Esophagus squamous epithelium (tissue), 5 donors: ENCODE measurements at regions not wholly inside any gene's neighbourhood (a gene's known extent, or its start where the extent isn't known, plus 50 kb on each side); places are given as distances from the start of the nearest gene placed in this dataset.

Experiments
- DNase-seq: peaks from one replicate; lab custom pipeline; 2025; lab: John Stamatoyannopoulos, UW
- H3K27ac ChIP-seq, 4 donors: fragments of 200-600 bp; sonication (generic); one replicate each; pipeline ENCODE4 v1.5.1; 2016 to 2019; ENCODE audit warnings: mild to moderate bottlenecking in 1 of 4
- H3K27me3 ChIP-seq, 4 donors: fragments of 200-600 bp; sonication (generic); 1 replicate in 3 of 4; 2 replicates in 1 of 4; pipeline versions ENCODE4 v1.5.1 to v1.6.0; 2017 to 2021; ENCODE audit warnings: antibody characterized with exemption in 1 of 4
- H3K36me3 ChIP-seq, 3 donors: fragments of 200-600 bp; sonication (generic); one replicate each; pipeline ENCODE4 v1.5.1; 2016 to 2019
- H3K4me1 ChIP-seq, 3 donors: fragments of 200-600 bp; sonication (generic); one replicate each; pipeline ENCODE4 v1.5.1; 2017 to 2019
- H3K4me3 ChIP-seq, 4 donors: fragments of 200-600 bp; sonication (generic); 1 replicate in 3 of 4; 2 replicates in 1 of 4; pipeline ENCODE4 v1.5.1; 2016 to 2019; ENCODE audit warnings: mild to moderate bottlenecking in 2 of 4, moderate library complexity in 1 of 4
- H3K9me3 ChIP-seq, 3 donors: fragments of 200-600 bp; sonication (generic); one replicate each; pipeline ENCODE4 v1.5.1; 2016 to 2019
- POLR2A ChIP-seq, 4 donors: fragments of 450-650 bp; IDR thresholded peaks; one replicate each; pipeline ENCODE4 v1.6.1; 2017; ENCODE audit warnings: antibody characterized with exemption in 4 of 4, mild to moderate bottlenecking in 4 of 4, moderate library complexity in 3 of 4
- WGBS, 2 donors: methylation state at CpG; one replicate each; pipeline ENCODE4 v1.1.5; 2018; 5-methylcytosine and 5-hydroxymethylcytosine counted together
- intact Hi-C: fragments of 100-400 bp; cut with DNase I; formaldehyde crosslinking; loops from one replicate; pipeline ENCODE4 v1.15.0; 2022
- TF ChIP-seq, protein P1 (sequence below), 6 experiments: fragments of 450-650 bp in 4 of 6; fragments of 200-600 bp in 2 of 6; sonication (generic) in 2 of 6; IDR thresholded peaks; one replicate each; pipeline ENCODE4 v1.5.1; 2016 to 2019; ENCODE audit warnings: antibody characterized with exemption in 6 of 6, mild to moderate bottlenecking in 4 of 6, moderate library complexity in 4 of 6
- donor health status: DM: yes; HTN: yes; CAD: no.

- no peak for DNase-seq
- TF ChIP-seq, protein P1, sequence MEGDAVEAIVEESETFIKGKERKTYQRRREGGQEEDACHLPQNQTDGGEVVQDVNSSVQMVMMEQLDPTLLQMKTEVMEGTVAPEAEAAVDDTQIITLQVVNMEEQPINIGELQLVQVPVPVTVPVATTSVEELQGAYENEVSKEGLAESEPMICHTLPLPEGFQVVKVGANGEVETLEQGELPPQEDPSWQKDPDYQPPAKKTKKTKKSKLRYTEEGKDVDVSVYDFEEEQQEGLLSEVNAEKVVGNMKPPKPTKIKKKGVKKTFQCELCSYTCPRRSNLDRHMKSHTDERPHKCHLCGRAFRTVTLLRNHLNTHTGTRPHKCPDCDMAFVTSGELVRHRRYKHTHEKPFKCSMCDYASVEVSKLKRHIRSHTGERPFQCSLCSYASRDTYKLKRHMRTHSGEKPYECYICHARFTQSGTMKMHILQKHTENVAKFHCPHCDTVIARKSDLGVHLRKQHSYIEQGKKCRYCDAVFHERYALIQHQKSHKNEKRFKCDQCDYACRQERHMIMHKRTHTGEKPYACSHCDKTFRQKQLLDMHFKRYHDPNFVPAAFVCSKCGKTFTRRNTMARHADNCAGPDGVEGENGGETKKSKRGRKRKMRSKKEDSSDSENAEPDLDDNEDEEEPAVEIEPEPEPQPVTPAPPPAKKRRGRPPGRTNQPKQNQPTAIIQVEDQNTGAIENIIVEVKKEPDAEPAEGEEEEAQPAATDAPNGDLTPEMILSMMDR (IDR thresholded peaks at IDR 0.05) = no peak
- no peak for TF ChIP-seq POLR2A (IDR thresholded peaks at IDR 0.05)
- Histone ChIP-seq H3K9me3 (peaks cover 0 to 4% (median 0%) of the 10 kb centered on the region in 3 donors), H3K27ac (no peak overlapping the region), H3K4me3 (no peak overlapping the region), H3K4me1 (no peaks in the 10 kb centered on the region), H3K36me3 (no peaks in the 10 kb centered on the region), H3K27me3 (no peaks in the 10 kb centered on the region)
- 70 to 83% methylated on average over 4 of the region's 4 CpGs for WGBS, 2 donors
- intact Hi-C loops = no loop called here
These were observed 126.8 kb upstream of the PFN2 start for GRCh38 chr3:150097588-150097890.

DNA sequence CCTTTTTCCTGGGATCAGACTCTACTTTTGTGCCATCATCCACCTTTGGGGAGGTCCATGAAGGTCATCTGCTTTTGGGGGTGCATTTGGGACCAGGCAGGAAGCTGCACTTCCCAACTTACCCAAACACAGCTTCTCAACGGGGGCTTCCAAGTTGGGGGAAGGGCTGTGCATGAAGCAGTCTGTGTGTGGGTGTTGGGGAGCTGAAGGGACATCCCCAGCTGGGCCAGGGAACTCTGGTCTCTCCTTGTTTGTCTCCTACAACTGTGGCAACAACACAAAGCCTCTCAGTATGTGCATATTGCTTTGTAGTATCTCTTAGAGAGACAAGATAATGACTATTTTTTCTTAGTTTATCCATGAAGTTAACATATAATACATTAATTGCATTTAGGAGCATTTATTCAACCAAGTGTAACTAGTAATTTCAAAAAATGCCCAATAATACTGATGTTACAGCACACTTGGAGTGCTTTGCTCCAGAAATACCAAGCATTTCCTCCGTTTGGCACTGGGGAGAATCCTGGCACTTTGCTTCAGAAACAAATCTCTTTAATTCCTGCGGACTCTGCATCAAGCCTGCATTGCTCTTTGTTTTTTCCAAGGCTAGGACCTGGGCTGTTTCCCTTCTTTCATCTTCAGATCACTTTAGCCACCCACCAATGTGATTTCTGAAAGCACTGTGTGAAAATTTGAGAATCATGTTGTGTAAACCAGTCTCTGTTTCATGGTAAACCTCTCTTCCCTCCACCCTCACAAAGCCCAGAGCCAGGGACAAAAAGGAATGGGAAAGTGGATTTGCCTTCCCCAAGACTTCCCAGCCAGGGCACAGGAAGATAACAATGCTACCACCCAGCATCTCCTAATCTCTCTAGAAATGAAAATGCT is 126.2 kb upstream of the PFN2 start:
- WGBS, 2 donors = 38 to 41% methylated on average over 3 of the region's 3 CpGs
- Histone ChIP-seq H3K27ac (no peak overlapping the region), H3K36me3 (no peaks in the 10 kb centered on the region), H3K27me3 (no peaks in the 10 kb centered on the region), H3K4me1 (no peaks in the 10 kb centered on the region), H3K4me3 (no peak overlapping the region), H3K9me3 (peaks cover 0 to 4% (median 0%) of the 10 kb centered on the region in 3 donors)
- no peak for DNase-seq
- intact Hi-C loops = no loop called here
- TF ChIP-seq, protein P1 (IDR thresholded peaks at IDR 0.05) = no peak
- no peak for TF ChIP-seq POLR2A (IDR thresholded peaks at IDR 0.05)

GRCh38 chr3:150094150-150094933 is 123.6 kb upstream of the PFN2 start:
- no peaks in the 10 kb centered on the region for H3K9me3 ChIP-seq
- no peak overlapping the region for H3K4me3 ChIP-seq
- H3K36me3 ChIP-seq = no peaks in the 10 kb centered on the region
- intact Hi-C loops = no loop called here
- H3K27ac ChIP-seq = no peak overlapping the region
- no peaks in the 10 kb centered on the region for H3K27me3 ChIP-seq
- 63 to 66% methylated on average over 4 to 6 of the region's 7 CpGs for WGBS, 2 donors
- no peak for TF ChIP-seq POLR2A (IDR thresholded peaks at IDR 0.05)
- TF ChIP-seq, protein P1 (IDR thresholded peaks at IDR 0.05) = no peak
- no peaks in the 10 kb centered on the region for H3K4me1 ChIP-seq
- DNase-seq = no peak

- Histone ChIP-seq H3K4me1 (no peaks in the 10 kb centered on the region), H3K36me3 (no peaks in the 10 kb centered on the region), H3K4me3 (no peak overlapping the region), H3K27me3 (no peaks in the 10 kb centered on the region), H3K27ac (no peak overlapping the region), H3K9me3 (no peaks in the 10 kb centered on the region)
- intact Hi-C loops = no loop called here
- 66 to 74% methylated on average over 4 of the region's 4 CpGs for WGBS, 2 donors
- TF ChIP-seq POLR2A (IDR thresholded peaks at IDR 0.05) = no peak
- TF ChIP-seq, protein P1 (IDR thresholded peaks at IDR 0.05) = no peak
- DNase-seq = no peak
These were observed 120.9 kb upstream of the PFN2 start for GRCh38 chr3:150091626-150092025.

DNA sequence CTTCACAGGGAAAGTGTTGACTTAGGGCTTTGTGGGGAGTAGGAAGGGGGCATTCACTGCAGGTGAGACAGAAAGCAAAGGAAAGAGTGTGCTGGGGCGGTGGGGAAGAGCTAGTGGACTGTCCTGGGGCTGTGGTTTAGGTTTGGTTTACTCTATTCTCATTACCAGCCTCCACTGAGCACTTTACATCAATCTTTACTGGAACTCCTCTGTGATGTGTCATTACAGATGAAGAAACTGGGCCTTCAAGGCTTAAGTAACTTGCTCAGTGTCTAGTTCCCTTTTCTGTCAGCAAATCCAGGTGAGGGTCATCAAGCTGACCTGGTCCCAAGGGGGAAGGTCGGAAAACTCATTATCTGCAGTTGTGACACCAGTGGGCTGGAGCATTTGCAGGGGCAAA is 120.2 kb upstream of the PFN2 start:
- Histone ChIP-seq H3K27me3 (no peaks in the 10 kb centered on the region), H3K4me1 (no peaks in the 10 kb centered on the region), H3K36me3 (no peaks in the 10 kb centered on the region), H3K4me3 (no peak overlapping the region), H3K27ac (no peak overlapping the region), H3K9me3 (no peaks in the 10 kb centered on the region)
- 66 to 81% methylated on average over 2 of the region's 2 CpGs for WGBS, 2 donors
- TF ChIP-seq POLR2A (IDR thresholded peaks at IDR 0.05) = no peak
- TF ChIP-seq, protein P1 (IDR thresholded peaks at IDR 0.05) = no peak
- DNase-seq = no peak
- intact Hi-C loops = no loop called here
